Nephron (organoid): ENCODE measurements at regions not wholly inside any gene's neighbourhood (a gene's known extent, or its start where the extent isn't known, plus 50 kb on each side); places are given as distances from the start of the nearest gene placed in this dataset.
"Not testable (repeated sequence)": the region's sequence is repeated elsewhere in the genome, so short reads cannot be mapped to it uniquely, and the experiment has no call there.

Source experiments
- H3K27ac Mint-ChIP-seq, 3 experiments: 2 replicates each; pipeline ENCODE4 v1.8.0; 2020; ENCODE audit warnings: mixed read lengths in 3 of 3, mild to moderate bottlenecking in 2 of 3, moderate library complexity in 1 of 3
- H3K27me3 Mint-ChIP-seq: 2 replicates; pipeline ENCODE4 v1.8.0; 2021; ENCODE audit warnings: low read depth, mild to moderate bottlenecking, moderate library complexity, mixed read lengths
- H3K36me3 Mint-ChIP-seq: 2 replicates; pipeline ENCODE4 v1.8.0; 2020; ENCODE audit warnings: low read depth, mixed read lengths
- H3K4me1 Mint-ChIP-seq: 2 replicates; pipeline ENCODE4 v1.8.0; 2020; ENCODE audit warnings: mixed read lengths
- H3K4me3 Mint-ChIP-seq, 3 experiments: 2 replicates each; pipeline ENCODE4 v1.8.0; 2020; ENCODE audit warnings: mild to moderate bottlenecking in 3 of 3, mixed read lengths in 3 of 3, moderate library complexity in 2 of 3
- H3K9me3 Mint-ChIP-seq: 2 replicates; pipeline ENCODE4 v1.8.0; 2020; ENCODE audit warnings: mixed read lengths
- TF ChIP-seq, protein P1 (sequence below), 3 experiments: fragments of 200-600 bp; sonication (generic); IDR thresholded peaks; one replicate each; pipeline ENCODE4 v1.5.0; 2021; ENCODE audit warnings: antibody characterized with exemption in 3 of 3; ENCODE audit not compliant: unreplicated experiment in 3 of 3

- H3K27me3 Mint-ChIP-seq: no peaks in the 10 kb centered on the region
- H3K4me1 Mint-ChIP-seq: no peaks in the 10 kb centered on the region
- TF ChIP-seq, protein P1, sequence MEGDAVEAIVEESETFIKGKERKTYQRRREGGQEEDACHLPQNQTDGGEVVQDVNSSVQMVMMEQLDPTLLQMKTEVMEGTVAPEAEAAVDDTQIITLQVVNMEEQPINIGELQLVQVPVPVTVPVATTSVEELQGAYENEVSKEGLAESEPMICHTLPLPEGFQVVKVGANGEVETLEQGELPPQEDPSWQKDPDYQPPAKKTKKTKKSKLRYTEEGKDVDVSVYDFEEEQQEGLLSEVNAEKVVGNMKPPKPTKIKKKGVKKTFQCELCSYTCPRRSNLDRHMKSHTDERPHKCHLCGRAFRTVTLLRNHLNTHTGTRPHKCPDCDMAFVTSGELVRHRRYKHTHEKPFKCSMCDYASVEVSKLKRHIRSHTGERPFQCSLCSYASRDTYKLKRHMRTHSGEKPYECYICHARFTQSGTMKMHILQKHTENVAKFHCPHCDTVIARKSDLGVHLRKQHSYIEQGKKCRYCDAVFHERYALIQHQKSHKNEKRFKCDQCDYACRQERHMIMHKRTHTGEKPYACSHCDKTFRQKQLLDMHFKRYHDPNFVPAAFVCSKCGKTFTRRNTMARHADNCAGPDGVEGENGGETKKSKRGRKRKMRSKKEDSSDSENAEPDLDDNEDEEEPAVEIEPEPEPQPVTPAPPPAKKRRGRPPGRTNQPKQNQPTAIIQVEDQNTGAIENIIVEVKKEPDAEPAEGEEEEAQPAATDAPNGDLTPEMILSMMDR (IDR thresholded peaks at IDR 0.05; ENCODE audit: unreplicated experiment in 3 of 3): no peak
- no peak overlapping the region for H3K4me3 Mint-ChIP-seq
- H3K36me3 Mint-ChIP-seq: no peaks in the 10 kb centered on the region
- H3K9me3 Mint-ChIP-seq: peaks cover 10% of the 10 kb centered on the region
- H3K27ac Mint-ChIP-seq: no peak overlapping the region
Measured at GRCh38 chr2:91974401-91975129, 2896.7 kb upstream of the TEKT4 start.

- H3K9me3 Mint-ChIP-seq: peaks cover 14% of the 10 kb centered on the region
Measured at GRCh38 chr2:91975130-91975491, 2896.1 kb upstream of the TEKT4 start.

GRCh38 chr2:91981016-91981668 lies 2890.1 kb upstream of the TEKT4 start:
- H3K27me3 Mint-ChIP-seq, H3K4me1 Mint-ChIP-seq, H3K27ac Mint-ChIP-seq, H3K4me3 Mint-ChIP-seq, H3K36me3 Mint-ChIP-seq: not testable (repeated sequence)
- H3K9me3 Mint-ChIP-seq: peaks cover 47% of the 10 kb centered on the region

More at GRCh38 chr2:91975130-91975491, 2896.1 kb upstream of the TEKT4 start:
- H3K27me3 Mint-ChIP-seq: no peaks in the 10 kb centered on the region
- TF ChIP-seq, protein P1 (IDR thresholded peaks at IDR 0.05; ENCODE audit: unreplicated experiment in 3 of 3): no peak
- no peak overlapping the region for H3K4me3 Mint-ChIP-seq
- H3K4me1 Mint-ChIP-seq: no peaks in the 10 kb centered on the region
- no peaks in the 10 kb centered on the region for H3K36me3 Mint-ChIP-seq
- H3K27ac Mint-ChIP-seq: no peak overlapping the region

GRCh38 chr2:91981669-91982020 lies 2889.6 kb upstream of the TEKT4 start:
- not testable (repeated sequence) for H3K36me3 Mint-ChIP-seq, H3K27me3 Mint-ChIP-seq, H3K27ac Mint-ChIP-seq, H3K4me3 Mint-ChIP-seq, H3K4me1 Mint-ChIP-seq
- H3K9me3 Mint-ChIP-seq: peaks cover 49% of the 10 kb centered on the region

- H3K9me3 Mint-ChIP-seq: peaks cover 55% of the 10 kb centered on the region
- H3K27me3 Mint-ChIP-seq, H3K4me1 Mint-ChIP-seq, H3K36me3 Mint-ChIP-seq, H3K27ac Mint-ChIP-seq, H3K4me3 Mint-ChIP-seq: not testable (repeated sequence)
Measured at GRCh38 chr2:91982217-91982616, 2889.0 kb upstream of the TEKT4 start.

- not testable (repeated sequence) for H3K4me3 Mint-ChIP-seq, H3K27ac Mint-ChIP-seq, H3K27me3 Mint-ChIP-seq, H3K36me3 Mint-ChIP-seq, H3K4me1 Mint-ChIP-seq
- H3K9me3 Mint-ChIP-seq: peaks cover 55% of the 10 kb centered on the region
Measured at GRCh38 chr2:91983257-91983656, 2888.0 kb upstream of the TEKT4 start.

GRCh38 chr2:91983696-91984095 lies 2887.5 kb upstream of the TEKT4 start:
- peaks cover 54% of the 10 kb centered on the region for H3K9me3 Mint-ChIP-seq
- H3K36me3 Mint-ChIP-seq, H3K4me3 Mint-ChIP-seq, H3K27ac Mint-ChIP-seq, H3K4me1 Mint-ChIP-seq, H3K27me3 Mint-ChIP-seq: not testable (repeated sequence)

DNA sequence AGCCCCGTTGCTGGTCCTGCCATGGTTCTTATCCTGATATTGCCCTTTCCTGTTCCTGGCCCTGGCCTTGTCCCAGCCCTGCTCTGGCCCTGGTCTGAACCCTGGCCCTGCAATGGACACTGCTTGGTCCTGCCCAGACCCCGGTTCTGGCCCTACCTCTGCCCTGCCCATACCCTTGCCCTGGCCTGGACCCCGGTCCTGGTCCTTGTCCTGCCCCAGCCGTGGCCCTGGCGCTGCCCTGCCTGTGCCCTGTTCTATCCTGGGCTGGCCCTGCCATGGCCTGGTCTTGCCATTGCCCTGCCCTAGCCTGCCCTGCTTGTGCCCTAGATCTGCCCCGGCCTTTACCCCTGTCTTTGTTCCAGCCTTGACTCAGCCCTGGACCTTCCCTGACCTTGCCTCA lies 2887.1 kb upstream of the TEKT4 start:
- not testable (repeated sequence) for H3K4me3 Mint-ChIP-seq, H3K27me3 Mint-ChIP-seq, H3K4me1 Mint-ChIP-seq, H3K36me3 Mint-ChIP-seq, H3K27ac Mint-ChIP-seq
- peaks cover 50% of the 10 kb centered on the region for H3K9me3 Mint-ChIP-seq

DNA sequence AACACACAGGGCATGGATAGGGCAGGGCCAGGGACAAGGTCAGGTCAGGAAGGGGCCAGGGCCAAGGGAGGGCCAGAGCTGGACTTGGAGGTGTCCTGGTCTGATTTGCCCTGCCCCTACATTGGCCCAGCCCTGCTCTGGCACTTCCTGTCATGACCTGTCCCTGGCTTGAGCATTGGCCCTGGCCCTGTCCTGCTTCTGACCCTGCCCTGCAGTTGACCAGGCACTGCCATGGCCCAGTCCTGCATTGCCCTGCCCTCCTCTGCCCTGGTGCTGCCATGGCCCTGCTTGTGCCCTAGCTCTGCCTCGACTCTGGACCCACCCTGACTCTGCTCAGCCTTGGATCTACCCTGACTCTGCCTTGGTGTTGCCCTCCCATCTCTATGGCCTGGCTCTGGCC lies 2885.7 kb upstream of the TEKT4 start:
- H3K27ac Mint-ChIP-seq, H3K4me3 Mint-ChIP-seq, H3K4me1 Mint-ChIP-seq, H3K36me3 Mint-ChIP-seq, H3K27me3 Mint-ChIP-seq: not testable (repeated sequence)
- peaks cover 42% of the 10 kb centered on the region for H3K9me3 Mint-ChIP-seq

- not testable (repeated sequence) for H3K36me3 Mint-ChIP-seq, H3K4me1 Mint-ChIP-seq, H3K27me3 Mint-ChIP-seq, H3K27ac Mint-ChIP-seq, H3K4me3 Mint-ChIP-seq
- peaks cover 35% of the 10 kb centered on the region for H3K9me3 Mint-ChIP-seq
Measured at GRCh38 chr2:91986893-91987292, 2884.3 kb upstream of the TEKT4 start.

DNA sequence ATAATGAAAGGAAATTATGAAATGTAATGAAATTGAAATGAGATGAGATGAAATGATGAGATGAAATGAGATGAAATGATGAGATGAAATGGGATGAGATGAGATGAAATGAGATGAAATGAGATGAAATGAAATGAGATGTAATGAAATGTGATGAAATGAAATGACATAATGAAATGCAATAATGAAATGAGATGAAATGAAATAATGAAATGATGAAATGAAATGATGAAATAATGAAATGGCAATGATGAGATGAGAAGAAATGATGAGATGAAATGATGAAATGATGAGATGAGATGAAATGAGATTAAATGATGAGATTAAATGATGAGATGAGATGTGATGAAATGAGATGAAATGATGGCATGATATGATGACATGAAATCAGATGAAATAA lies 2882.5 kb upstream of the TEKT4 start:
- not testable (repeated sequence) for H3K36me3 Mint-ChIP-seq, H3K27me3 Mint-ChIP-seq, H3K4me3 Mint-ChIP-seq, H3K4me1 Mint-ChIP-seq, H3K27ac Mint-ChIP-seq
- peaks cover 28% of the 10 kb centered on the region for H3K9me3 Mint-ChIP-seq

DNA sequence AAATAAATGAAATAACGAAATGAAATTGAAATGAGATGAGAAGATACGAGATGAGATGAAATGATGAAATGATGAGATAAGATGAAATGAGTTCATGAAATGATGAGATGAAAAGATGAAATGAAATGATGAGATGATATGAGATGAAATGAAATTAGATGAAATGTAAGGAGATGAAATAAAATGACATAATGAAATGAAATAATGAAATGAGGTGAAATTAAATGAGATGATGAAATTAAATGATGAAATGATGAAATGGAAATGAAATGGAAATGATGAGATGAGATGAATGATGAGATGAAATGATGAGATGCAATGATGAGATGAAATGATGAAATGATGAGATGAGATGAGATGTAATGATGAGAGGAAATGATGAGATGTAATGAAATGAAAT lies 2881.4 kb upstream of the TEKT4 start:
- peaks cover 19% of the 10 kb centered on the region for H3K9me3 Mint-ChIP-seq
- H3K4me3 Mint-ChIP-seq, H3K4me1 Mint-ChIP-seq, H3K27me3 Mint-ChIP-seq, H3K36me3 Mint-ChIP-seq, H3K27ac Mint-ChIP-seq: not testable (repeated sequence)

- H3K27ac Mint-ChIP-seq: not testable (repeated sequence)
Measured at GRCh38 chr2:92006557-92006956, 2864.7 kb upstream of the TEKT4 start.

More at GRCh38 chr2:92006557-92006956, 2864.7 kb upstream of the TEKT4 start:
- H3K4me3 Mint-ChIP-seq, H3K36me3 Mint-ChIP-seq, H3K4me1 Mint-ChIP-seq, H3K27me3 Mint-ChIP-seq: not testable (repeated sequence)
- H3K9me3 Mint-ChIP-seq: peaks cover 12% of the 10 kb centered on the region
